Brain microvascular endothelial cell (primary cell): ENCODE measurements at regions not wholly inside any gene's neighbourhood (a gene's known extent, or its start where the extent isn't known, plus 50 kb on each side); places are given as distances from the start of the nearest gene placed in this dataset.

Source experiments
- DNase-seq: peaks from one replicate; pipeline ENCODE4 v3.0.0-alpha.2; 2020
- H3K27ac ChIP-seq: fragments of 250-450 bp; sonication (Bioruptor Pico); 2 replicates; pipeline ENCODE4 v1.5.1; 2020; ENCODE audit warnings: mild to moderate bottlenecking, moderate library complexity
- H3K27me3 ChIP-seq: fragments of 250-450 bp; sonication (Bioruptor Pico); replicated peaks from 2 replicates; pipeline ENCODE4 v1.5.1; 2020; ENCODE audit warnings: mild to moderate bottlenecking
- H3K36me3 ChIP-seq: fragments of 250-450 bp; sonication (Bioruptor Pico); replicated peaks from 2 replicates; pipeline ENCODE4 v1.5.1; 2020; ENCODE audit warnings: mild to moderate bottlenecking
- H3K4me3 ChIP-seq: 2 replicates; pipeline ENCODE4 v1.5.1; 2011; ENCODE audit warnings: low read depth, mild to moderate bottlenecking, control low read depth, low read length, moderate library complexity
- CTCF ChIP-seq: IDR thresholded peaks from 2 replicates; pipeline ENCODE4 v1.5.1; 2011; ENCODE audit warnings: low read depth, mild to moderate bottlenecking, moderate library complexity, low read length, control low read depth, inconsistent platforms; ENCODE audit errors: missing control alignments
- in situ Hi-C: cut with HindIII; loops from 2 replicates; pipeline ENCODE4 v1.10.0; 2017; ENCODE audit warnings: low sequenced_read_pairs, low pct_ligation_motif_present

- in situ Hi-C loops = no loop called here
- Histone ChIP-seq H3K4me3 (no peak overlapping the region), H3K27me3 (no peaks in the 10 kb centered on the region), H3K36me3 (no peaks in the 10 kb centered on the region), H3K27ac (no peak overlapping the region)
- TF ChIP-seq CTCF = peak; percentile 35
- no peak for DNase-seq
Observed at GRCh38 chr4:24003496-24003895, 113.6 kb upstream of the PPARGC1A start.

GRCh38 chr4:24002330-24002966 lies 112.6 kb upstream of the PPARGC1A start:
- Histone ChIP-seq H3K27me3 (no peaks in the 10 kb centered on the region), H3K36me3 (no peaks in the 10 kb centered on the region), H3K27ac (no peak overlapping the region), H3K4me3 (no peak overlapping the region)
- TF ChIP-seq CTCF = no peak
- in situ Hi-C loops = no loop called here
- DNase-seq = no peak

GRCh38 chr4:24001486-24002329 lies 111.9 kb upstream of the PPARGC1A start:
- DNase-seq = no peak
- Histone ChIP-seq H3K27ac (no peak overlapping the region), H3K4me3 (no peak overlapping the region), H3K36me3 (no peaks in the 10 kb centered on the region), H3K27me3 (no peaks in the 10 kb centered on the region)
- TF ChIP-seq CTCF = no peak
- in situ Hi-C loops = no loop called here

GRCh38 chr4:24000470-24000831 lies 110.6 kb upstream of the PPARGC1A start:
- in situ Hi-C loops = no loop called here
- TF ChIP-seq CTCF = no peak
- no peak overlapping the region for H3K27ac ChIP-seq
- H3K27me3 ChIP-seq = no peaks in the 10 kb centered on the region
- no peak overlapping the region for H3K4me3 ChIP-seq
- no peaks in the 10 kb centered on the region for H3K36me3 ChIP-seq
- no peak for DNase-seq

GRCh38 chr4:23999714-24000469 lies 110.0 kb upstream of the PPARGC1A start:
- no peak for TF ChIP-seq CTCF
- DNase-seq = no peak
- H3K27ac ChIP-seq = no peak overlapping the region
- H3K27me3 ChIP-seq = no peaks in the 10 kb centered on the region
- no peak overlapping the region for H3K4me3 ChIP-seq
- in situ Hi-C loops = no loop called here
- no peaks in the 10 kb centered on the region for H3K36me3 ChIP-seq
